ENCODE measurements at regions not wholly inside any gene's neighbourhood (a gene's known extent, or its start where the extent isn't known, plus 50 kb on each side); places are given as distances from the start of the nearest gene placed in this dataset.

GRCh38 chr3:148600440-148600839 lies 97.3 kb upstream of the AGTR1 start:
- Histone ChIP-seq H4K91ac (ENCODE audit: insufficient read depth, low read depth, low read length) (no peak overlapping the region), H3K18ac (ENCODE audit: low read depth, low read length) (no peak overlapping the region), H2AFZ (replicated peaks; ENCODE audit: low read length, poor library complexity) (no peak overlapping the region), H4K20me1 (ENCODE audit: insufficient read depth, low read length) (no peaks in the 10 kb centered on the region), H3K23ac (ENCODE audit: low read depth, low read length) (no peak overlapping the region), H3K9me1 (ENCODE audit: insufficient read depth, low read length) (no peaks in the 10 kb centered on the region; the same call in 1 of the 2 replicates), H2BK20ac (ENCODE audit: low read depth, low read length) (no peak overlapping the region), H3K4ac (ENCODE audit: low read depth, low read length) (no peak overlapping the region), H3K56ac (ENCODE audit: extremely low read depth, insufficient read depth, low read length) (no peak overlapping the region), H2AK5ac (ENCODE audit: low read depth, low read length) (no peak overlapping the region), H3K36me3 (ENCODE audit: control insufficient read depth, insufficient read depth, low read length) (no peaks in the 10 kb centered on the region), H2AK9ac (replicated peaks; ENCODE audit: low read depth, low read length, poor library complexity) (no peak overlapping the region), H3K79me1 (ENCODE audit: low read depth in 1 of 2, low read length in 2 of 2) (no peaks in the 10 kb centered on the region), H3K27ac (ENCODE audit: insufficient read depth, low read length) (no peak overlapping the region), H3K9ac (ENCODE audit: low read depth, low read length) (no peak overlapping the region), H2BK15ac (ENCODE audit: low read depth, low read length) (no peak overlapping the region), H4K5ac (ENCODE audit: low read depth, low read length) (no peak overlapping the region), H3K4me3 (ENCODE audit: insufficient read depth, low read depth, low read length) (no peak overlapping the region), H2BK5ac (ENCODE audit: low read depth, low read length, poor library complexity, severe bottlenecking) (no peak overlapping the region), H3K4me1 (ENCODE audit: control insufficient read depth, insufficient read depth, low read length) (0 out of 2 replicates have a peak, but pooled peaks cover 2% of the 10 kb centered on the region), H4K8ac (ENCODE audit: low read depth in 2 of 2, low read length in 2 of 2) (no peak overlapping the region), H3K27me3 (ENCODE audit: control insufficient read depth, insufficient read depth, low read length) (no peaks in the 10 kb centered on the region; the same call in 1 of the 2 replicates), H3K14ac (replicated peaks; ENCODE audit: low read depth, low read length) (no peak overlapping the region), H3K4me2 (ENCODE audit: low read depth, low read length) (no peak overlapping the region), H2BK120ac (ENCODE audit: low read depth, low read length) (no peak overlapping the region), H3K9me3 (ENCODE audit: control insufficient read depth, insufficient read depth, low read length) (no peaks in the 10 kb centered on the region)
- no TSS peak for BruUV-seq (replicated peaks)
- DNase-seq (no peak), ATAC-seq (ENCODE audit: low read depth) (no peak)
- intact Hi-C loops (cut with micrococcal nuclease) (no loop called here), in situ Hi-C loops (cut with MboI; ENCODE audit: low sequenced_read_pairs) (no loop called here), dilution Hi-C loops (cut with HindIII; ENCODE audit: low sequenced_read_pairs, unreplicated experiment) (no loop called here)
- TF ChIP-seq CHD1 (IDR thresholded peaks at IDR 0.05; ENCODE audit: low read depth, low read length), result no peak
- no peak for TF ChIP-seq CEBPB (IDR thresholded peaks at IDR 0.05; ENCODE audit: low read depth, low read length)
- no peak for TF ChIP-seq ELK1 (IDR thresholded peaks at IDR 0.05; ENCODE audit: borderline replicate concordance, low read depth, low read length)
- TF ChIP-seq POLR2A (IDR thresholded peaks at IDR 0.05; ENCODE audit: low read depth, low read length), result no peak
- TF ChIP-seq FOS (IDR thresholded peaks at IDR 0.05; ENCODE audit: low read depth, low read length), result no peak
- no peak for TF ChIP-seq SMC3 (IDR thresholded peaks at IDR 0.05; ENCODE audit: low read depth, low read length)
- no peak for TF ChIP-seq CTCF (conservative IDR thresholded peaks at IDR 0.05; ENCODE audit: low read depth, low read length)
- no peak for TF ChIP-seq RAD21 (IDR thresholded peaks at IDR 0.05; ENCODE audit: low read length)
- TF ChIP-seq MAFK (IDR thresholded peaks at IDR 0.05; ENCODE audit: low read depth, low read length), result no peak
- no peak for TF ChIP-seq MAZ (IDR thresholded peaks at IDR 0.05; ENCODE audit: borderline replicate concordance, low read depth, low read length)
- TF ChIP-seq RCOR1 (IDR thresholded peaks at IDR 0.05; ENCODE audit: insufficient replicate concordance, low read length), result no peak
- no peak for TF ChIP-seq USF2 (IDR thresholded peaks at IDR 0.05; ENCODE audit: low read depth, low read length)
- no peak for TF ChIP-seq BHLHE40 (IDR thresholded peaks at IDR 0.05; ENCODE audit: low read depth, low read length)
- no peak for TF ChIP-seq NFE2L2 (IDR thresholded peaks at IDR 0.05; ENCODE audit: low read depth, low read length)
- TF ChIP-seq MXI1 (IDR thresholded peaks at IDR 0.05; ENCODE audit: borderline replicate concordance, low read depth, low read length), result no peak
- no peak for TF ChIP-seq RFX5 (IDR thresholded peaks at IDR 0.05; ENCODE audit: low read depth, low read length)
- WGBS, 2 experiments (ENCODE audit: extremely low coverage in 2 of 2, insufficient read length in 1 of 2), result no CpG with 5 or more reads among the region's 1 CpG
- ChIA-PET CTCF (no interaction called here), POLR2A (ENCODE audit: unreplicated experiment) (no interaction called here)

All from IMR-90 (cell line).